PC-3 (cell line): ENCODE measurements at regions not wholly inside any gene's neighbourhood (a gene's known extent, or its start where the extent isn't known, plus 50 kb on each side); places are given as distances from the start of the nearest gene placed in this dataset. TPM values are rescaled to one million over a fixed set of nuclear protein-coding genes. Genes with fewer than 3 reads are reported as not detected.

Experiments used
- ATAC-seq: fragments of 200-7000 bp; cut with Tn5 transposase; 2 replicates; pipeline ENCODE4 v1.9.1; 2020; ENCODE audit warnings: mild to moderate bottlenecking, moderate library complexity
- BruUV-seq: library from RNA; stranded (reverse); fragments of 400-500 nt; replicated peaks from 2 replicates; lab custom pipeline; 2021; lab: Mats Ljungman, UMichigan
- CTCF ChIA-PET: fragments of 300-600 bp; sonication (Branson Sonifier 250); formaldehyde crosslinking; loops from one replicate; lab custom pipeline; 2022; ENCODE audit warnings: antibody characterized with exemption; lab: Charles Lee
- POLR2A ChIA-PET: fragments of 300-600 bp; sonication (Branson Sonifier 250); formaldehyde crosslinking; loops from one replicate; lab custom pipeline; 2022; ENCODE audit warnings: antibody characterized with exemption; ENCODE audit not compliant: unreplicated experiment; lab: Charles Lee
- DNase-seq: peaks from one replicate; pipeline ENCODE4 v3.0.0-alpha.2; 2015
- H2AFZ ChIP-seq: fragments of 300-600 bp; sonication (generic); 2 replicates; pipeline ENCODE4 v1.6.0; 2016; ENCODE audit warnings: antibody characterized with exemption, low read length
- H3F3A ChIP-seq: fragments of 300-600 bp; sonication (generic); one replicate; pipeline ENCODE4 v1.6.0; 2017; ENCODE audit warnings: antibody characterized with exemption, low read length, control low read depth, mild to moderate bottlenecking; ENCODE audit not compliant: unreplicated experiment
- H3K27ac ChIP-seq: fragments of 300-600 bp; sonication (generic); 2 replicates; pipeline ENCODE4 v1.5.1; 2016; ENCODE audit warnings: mild to moderate bottlenecking, low read length
- H3K27me3 ChIP-seq: fragments of 300-600 bp; sonication (generic); 2 replicates; pipeline ENCODE4 v1.6.1; 2016; ENCODE audit warnings: low read length, mixed read lengths
- H3K36me3 ChIP-seq: fragments of 300-600 bp; sonication (generic); 2 replicates; pipeline ENCODE4 v1.6.1; 2016; ENCODE audit warnings: low read depth, mixed run types, low read length, mixed read lengths
- H3K4me1 ChIP-seq: fragments of 300-600 bp; sonication (generic); 2 replicates; pipeline ENCODE4 v1.5.1; 2016; ENCODE audit warnings: low read length; ENCODE audit not compliant: insufficient read depth
- H3K4me2 ChIP-seq: fragments of 300-600 bp; sonication (generic); 2 replicates; pipeline ENCODE4 v1.6.0; 2016; ENCODE audit warnings: low read length
- H3K4me3 ChIP-seq: fragments of 300-600 bp; sonication (generic); 2 replicates; pipeline ENCODE4 v1.5.1; 2016; ENCODE audit warnings: mild to moderate bottlenecking, low read length, mixed read lengths
- H3K79me2 ChIP-seq: fragments of 300-600 bp; sonication (generic); 2 replicates; pipeline ENCODE4 v1.6.1; 2017; ENCODE audit warnings: low read length, mixed read lengths
- H3K9ac ChIP-seq: fragments of 300-600 bp; sonication (generic); 2 replicates; pipeline ENCODE4 v1.6.0; 2016; ENCODE audit warnings: mild to moderate bottlenecking, low read length
- H3K9me2 ChIP-seq: fragments of 300-600 bp; sonication (generic); replicated peaks from 2 replicates; pipeline ENCODE4 v1.6.1; 2016; ENCODE audit warnings: mixed run types, low read length, mixed read lengths
- H3K9me3 ChIP-seq: fragments of 300-600 bp; sonication (generic); 2 replicates; pipeline ENCODE4 v1.6.1; 2016; ENCODE audit warnings: low read length, mixed read lengths
- H4K20me1 ChIP-seq: fragments of 300-600 bp; sonication (generic); 2 replicates; pipeline ENCODE4 v1.6.1; 2016; ENCODE audit warnings: low read length, mixed read lengths
- CTCF ChIP-seq: fragments of 300-600 bp; sonication (generic); conservative IDR thresholded peaks from 2 replicates; pipeline ENCODE4 v1.5.1; 2017; ENCODE audit warnings: antibody characterized with exemption, low read depth, mild to moderate bottlenecking, low read length
- EZH2 ChIP-seq: fragments of 300-600 bp; sonication (generic); IDR thresholded peaks from one replicate; pipeline ENCODE4 v1.6.1; 2017; ENCODE audit warnings: antibody characterized with exemption, mild to moderate bottlenecking, low read length; ENCODE audit not compliant: unreplicated experiment
- EZH2phosphoT487 ChIP-seq: fragments of 300-600 bp; sonication (generic); IDR thresholded peaks from 2 replicates; pipeline ENCODE4 v1.6.1; 2018; ENCODE audit warnings: mild to moderate bottlenecking, antibody characterized with exemption, low read length, borderline replicate concordance
- intact Hi-C: fragments of 100-400 bp; cut with micrococcal nuclease; formaldehyde crosslinking; loops from 2 replicates; pipeline ENCODE4 v1.9.0; 2023
- microRNA-seq: library from miRNA; unstranded; fragments of <30 nt; microRNA quantifications from one replicate; pipeline ENCODE4 v1.1.0, GENCODE V29; 2020; ENCODE audit not compliant: unreplicated experiment

GRCh38 chr20:7829776-7830175, 110.5 kb downstream of the HAO1 start:
- no peak overlapping the region for H3K27ac ChIP-seq
- ChIA-PET CTCF (no interaction called here), POLR2A (no interaction called here)
- no TSS peak for BruUV-seq
- no peak overlapping the region for H3K9ac ChIP-seq
- DNase-seq (no peak), ATAC-seq (no peak)
- no peaks in the 10 kb centered on the region for H3K27me3 ChIP-seq
- no peaks in the 10 kb centered on the region for H3K79me2 ChIP-seq
- no peaks in the 10 kb centered on the region for H3K9me3 ChIP-seq
- H3F3A ChIP-seq: no peaks in the 10 kb centered on the region
- intact Hi-C loops: no loop called here
- H3K9me2 ChIP-seq: no peaks in the 10 kb centered on the region
- no peak overlapping the region for H3K4me3 ChIP-seq
- no peak overlapping the region for H3K4me2 ChIP-seq
- H2AFZ ChIP-seq: no peak overlapping the region
- no peaks in the 10 kb centered on the region for H4K20me1 ChIP-seq
- H3K4me1 ChIP-seq: no peaks in the 10 kb centered on the region
- no peaks in the 10 kb centered on the region for H3K36me3 ChIP-seq
- TF ChIP-seq EZH2 (no peak), EZH2phosphoT487 (no peak), CTCF (no peak)

Small RNA genes lying in the stretch of these regions (microRNA-seq; reads per million reads assigned to microRNA genes)
- not detected for gene MIR8062
